Left ventricle myocardium superior (tissue), 1 donor: ENCODE measurements at regions not wholly inside any gene's neighbourhood (a gene's known extent, or its start where the extent isn't known, plus 50 kb on each side); places are given as distances from the start of the nearest gene placed in this dataset.

Source experiments
- ATAC-seq: fragments of 200-7000 bp; cut with Tn5 transposase; one replicate; pipeline ENCODE4 v1.9.1; 2020; ENCODE audit warnings: mild to moderate bottlenecking, moderate library complexity
- DNase-seq: peaks from one replicate; pipeline ENCODE4 v3.0.0-alpha.2; 2020
- intact Hi-C: fragments of 100-400 bp; cut with micrococcal nuclease; formaldehyde crosslinking; loops from one replicate; pipeline ENCODE4 v1.11.0; 2022
- donor health status: DM: no; HTN: yes; CAD: no; lungs with severe emphysema.

DNA sequence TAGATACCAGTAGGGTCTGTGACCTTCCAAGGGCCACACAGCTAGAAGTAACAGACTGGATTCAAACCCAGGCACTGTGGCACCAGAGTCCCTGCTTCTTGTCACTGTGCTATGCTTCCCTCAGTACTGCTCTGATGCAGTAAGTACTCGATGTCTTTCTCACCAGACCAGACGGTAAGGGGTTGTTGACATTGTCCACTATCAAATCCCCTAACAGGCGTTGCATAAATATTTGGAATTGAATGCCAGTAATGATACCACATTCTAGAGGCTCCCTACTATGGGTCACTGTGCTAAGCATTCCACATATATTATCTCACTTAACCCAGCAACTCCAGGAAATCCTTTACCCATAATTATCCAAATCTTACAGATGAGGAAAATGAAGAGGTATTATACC, 223.1 kb downstream of the C1D start:
- intact Hi-C loops: loop anchor here (5.0 to 10.0 kb wide), 2 partner anchors 187 to 1405 kb away; partner anchors contain the start of gene MEIS1
- DNase-seq (no peak), ATAC-seq (no peak)

DNA sequence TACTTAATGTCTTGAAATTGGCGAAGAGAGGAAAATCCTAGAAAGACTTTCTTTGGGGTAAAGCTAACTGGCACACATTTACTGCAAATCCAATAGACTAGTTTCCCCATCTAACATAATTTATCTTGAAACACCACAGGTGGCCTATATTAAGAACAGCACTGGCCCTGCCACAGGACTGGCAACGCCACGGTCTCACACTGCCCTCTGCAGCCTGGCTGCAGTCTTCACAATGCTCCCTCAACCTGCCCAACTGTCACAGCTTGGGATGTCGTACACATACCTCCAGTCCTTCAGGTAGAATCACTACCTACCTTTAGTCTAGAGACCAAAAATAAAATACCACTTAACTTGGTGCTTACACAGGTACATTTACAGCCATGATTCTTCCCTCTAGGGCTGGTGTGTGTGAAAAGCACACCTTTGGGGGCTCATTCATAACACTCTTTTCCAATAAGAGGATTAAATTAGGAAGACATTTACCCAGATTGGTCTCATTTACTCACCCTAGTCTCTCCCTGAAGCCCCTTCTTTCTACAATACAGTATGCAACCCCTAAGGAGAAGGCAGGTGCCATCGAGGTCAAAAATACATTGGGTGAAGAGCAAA, 222.2 kb downstream of the C1D start:
- intact Hi-C loops: loop anchor here (5.0 to 10.0 kb wide), 2 partner anchors 188 to 1406 kb away; partner anchors contain the start of gene MEIS1
- peak; percentile 99 for ATAC-seq
- peak; percentile 78 for DNase-seq

DNA sequence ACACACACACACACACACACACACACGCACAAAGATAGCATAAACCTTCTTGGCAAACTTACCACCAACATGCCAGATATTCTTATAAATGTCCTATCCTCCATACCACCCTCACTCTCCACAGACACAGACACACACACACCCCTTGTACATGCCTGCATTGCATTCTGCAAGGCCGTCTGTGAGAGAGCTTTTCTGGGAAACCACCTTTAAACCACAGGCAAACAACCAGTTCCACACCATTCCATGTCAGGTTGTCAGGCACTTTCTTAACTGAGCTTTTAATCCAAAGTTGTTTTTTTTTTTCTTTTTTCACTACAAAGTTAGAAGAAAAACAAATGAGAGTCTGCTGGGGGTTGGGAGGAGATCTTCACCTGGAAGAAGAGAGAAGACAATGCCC, 221.1 kb downstream of the C1D start:
- intact Hi-C loops: loop anchor here (5.0 to 10.0 kb wide), 2 partner anchors 189 to 1407 kb away; partner anchors contain the start of gene MEIS1
- ATAC-seq: no peak

DNA sequence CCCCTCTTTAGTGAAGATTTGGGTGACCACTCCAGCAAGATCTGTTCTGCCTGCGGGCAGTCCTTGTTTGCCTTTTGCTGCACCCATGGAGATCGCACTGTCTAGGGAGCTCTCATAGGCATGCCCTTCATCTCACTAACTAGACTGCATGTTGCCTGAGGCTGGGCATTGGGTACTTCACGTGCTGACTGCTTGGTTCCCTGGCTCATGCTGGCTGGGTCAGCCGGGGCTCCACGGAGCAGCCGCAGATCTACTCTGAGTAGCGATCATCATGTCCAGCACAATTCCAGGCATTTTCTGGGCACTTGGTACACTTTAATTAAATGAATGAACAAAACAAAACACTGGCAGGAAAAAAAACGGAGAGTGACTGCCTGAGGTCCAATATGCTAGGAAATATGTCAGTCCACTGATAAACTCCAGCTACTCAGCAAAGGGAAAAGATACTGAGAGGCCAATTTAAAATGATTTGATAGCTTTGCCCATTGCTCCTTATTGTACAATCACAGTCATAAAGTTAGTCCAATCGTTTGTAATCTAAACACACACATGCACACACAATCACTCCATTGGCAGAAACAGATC, 220.3 kb downstream of the C1D start:
- ATAC-seq (no peak), DNase-seq (no peak)
- intact Hi-C loops: loop anchor here (5.0 to 10.0 kb wide), 2 partner anchors 190 to 1408 kb away; partner anchors contain the start of gene MEIS1

More for the DNA sequence above, 221.1 kb downstream of the C1D start:
- no peak for DNase-seq

DNA sequence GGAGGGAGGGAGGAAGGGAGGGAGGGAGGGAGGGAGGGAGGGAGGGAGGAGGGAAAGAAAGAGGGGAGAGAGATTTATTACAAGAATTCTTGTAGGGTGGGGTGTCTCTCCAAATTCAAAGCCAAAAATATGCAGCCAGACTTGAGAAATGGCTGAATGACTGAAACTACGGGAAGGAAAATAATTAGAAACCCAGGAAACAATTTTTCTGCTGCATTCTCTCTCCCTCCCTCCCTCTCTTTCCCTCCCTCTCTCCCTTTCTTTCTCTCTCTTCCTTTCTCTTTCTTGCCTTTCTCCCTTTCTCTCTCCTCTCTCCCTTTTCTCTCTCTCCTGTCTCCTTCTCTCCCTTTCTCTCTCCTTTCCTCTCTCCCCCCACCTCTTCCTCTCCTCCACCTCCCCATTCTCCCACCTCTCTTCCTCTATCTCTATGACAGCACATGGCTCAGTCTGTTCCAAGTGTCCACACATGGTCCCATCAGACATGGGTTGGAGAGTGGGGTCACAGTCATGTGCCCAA, 218.7 kb downstream of the C1D start:
- no peak for ATAC-seq
- no peak for DNase-seq
- intact Hi-C loops: loop anchor here (5.0 to 10.0 kb wide), 2 partner anchors 192 to 1409 kb away; partner anchors contain the start of gene MEIS1

DNA sequence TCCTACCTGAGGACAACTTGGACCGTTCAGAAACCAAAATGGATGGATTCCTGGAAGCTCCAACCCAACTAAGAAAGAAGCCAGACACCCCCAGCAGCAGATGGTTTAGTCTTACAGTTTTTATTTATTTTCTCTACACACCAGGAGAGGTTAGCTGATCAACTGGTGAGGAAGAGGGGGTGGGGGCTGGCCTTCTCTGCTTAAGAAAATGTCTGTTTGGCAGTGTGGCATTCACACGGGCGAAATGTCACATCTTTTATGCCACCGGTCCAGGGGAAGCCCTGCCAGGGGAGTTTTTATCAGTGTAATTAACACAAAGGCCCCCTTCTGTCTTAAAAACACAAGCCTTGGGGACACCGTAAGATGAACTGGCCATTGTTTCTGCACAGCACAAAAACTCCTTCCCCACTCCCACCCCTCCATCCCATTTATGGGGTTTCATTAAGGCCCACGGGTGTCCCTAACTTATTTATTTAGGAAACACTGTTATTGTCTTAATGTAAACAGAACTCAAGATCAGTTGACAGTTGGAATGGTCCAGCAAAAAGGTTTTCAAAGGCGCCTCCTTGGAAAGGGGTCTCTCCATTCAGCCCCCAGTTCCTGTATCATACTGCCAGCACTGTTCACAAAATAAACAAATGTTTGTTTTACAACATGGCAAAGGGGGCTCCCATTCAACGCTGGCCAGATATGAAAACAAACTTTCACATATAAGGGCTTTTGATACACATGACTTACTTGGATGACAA, 217.0 kb downstream of the C1D start:
- DNase-seq (no peak), ATAC-seq (no peak)
- intact Hi-C loops: loop anchor here (10.0 kb wide), 1 partner anchor 1411 kb away; the partner anchor contains the start of gene MEIS1

GRCh38 chr2:67846370-67847070, 216.3 kb downstream of the C1D start:
- intact Hi-C loops: loop anchor here (10.0 kb wide), 1 partner anchor 1412 kb away; the partner anchor contains the start of gene MEIS1
- DNase-seq: peak; percentile 76
- peak; percentile 96 for ATAC-seq

- intact Hi-C loops: loop anchor here (10.0 kb wide), 1 partner anchor 1414 kb away; the partner anchor contains the start of gene MEIS1
- ATAC-seq (no peak), DNase-seq (no peak)
Observed at GRCh38 chr2:67848551-67849285, 214.1 kb downstream of the C1D start.

DNA sequence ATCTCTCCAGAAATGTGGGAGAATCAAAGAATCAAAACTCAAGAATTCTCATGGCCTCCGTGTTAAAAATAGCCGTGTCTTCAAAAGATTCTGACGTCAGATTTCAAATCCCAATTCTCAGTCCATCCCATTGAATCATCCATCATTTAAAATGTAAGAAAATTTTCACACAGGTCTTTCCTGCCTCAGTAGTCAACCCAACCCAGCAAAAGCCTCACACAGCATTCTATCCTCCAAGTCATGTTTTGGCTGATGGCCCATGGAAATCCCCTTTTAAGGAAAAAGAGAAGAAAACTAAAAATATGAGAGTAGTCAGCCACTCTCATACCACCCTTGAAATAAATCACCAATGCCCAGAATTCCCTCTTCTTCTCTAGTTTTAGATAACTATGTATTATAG, 211.8 kb downstream of the C1D start:
- intact Hi-C loops: no loop called here
- DNase-seq (no peak), ATAC-seq (no peak)

DNA sequence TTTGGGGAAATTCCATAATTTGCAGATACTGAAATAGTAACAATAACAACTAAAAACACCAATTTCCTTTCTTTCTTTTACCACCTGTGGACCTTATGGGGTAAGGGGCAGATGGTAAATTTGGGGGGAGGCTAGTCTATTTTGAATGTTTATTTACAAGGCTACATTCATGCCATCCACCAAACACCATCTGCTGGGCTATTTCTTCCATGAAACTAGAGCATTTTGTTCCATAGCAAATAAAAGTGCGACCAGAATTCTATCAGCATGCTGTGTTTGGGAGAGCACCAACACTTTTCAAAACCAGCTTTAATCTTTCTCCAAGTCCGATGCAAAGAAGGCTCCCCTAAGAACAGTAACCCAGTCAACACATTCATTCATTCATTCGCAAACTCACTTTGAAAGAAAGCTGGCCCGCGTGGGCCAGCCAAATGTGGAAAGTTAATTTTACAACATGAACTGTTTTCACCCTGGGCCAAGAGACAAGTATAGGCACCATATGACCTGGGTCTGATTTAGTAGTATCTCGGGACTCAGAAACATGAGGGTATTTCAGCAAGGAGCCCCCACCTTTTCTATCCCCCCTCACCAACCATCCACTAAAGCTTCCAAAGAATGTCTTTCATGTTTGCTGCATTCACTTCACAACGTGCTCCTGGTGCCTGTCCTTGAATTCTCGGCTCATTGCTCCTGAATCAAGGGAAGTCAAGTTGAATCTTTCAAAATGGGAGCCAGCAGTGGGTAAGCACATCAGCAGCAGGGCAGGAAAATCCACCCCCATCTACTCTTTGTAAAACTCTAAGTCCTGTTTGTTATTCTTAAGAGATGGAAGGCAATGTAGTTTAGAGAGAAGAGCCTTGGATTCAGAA, 210.6 kb downstream of the C1D start:
- DNase-seq: no peak
- ATAC-seq: no peak
- intact Hi-C loops: no loop called here

- no peak for ATAC-seq
- intact Hi-C loops: no loop called here
- DNase-seq: no peak
Observed at GRCh38 chr2:67854103-67854743, 208.6 kb downstream of the C1D start.

- no peak for ATAC-seq
- no peak for DNase-seq
- intact Hi-C loops: no loop called here
Observed at GRCh38 chr2:67854798-67855197, 208.0 kb downstream of the C1D start.

GRCh38 chr2:67856866-67857265, 205.9 kb downstream of the C1D start:
- DNase-seq (no peak), ATAC-seq (no peak)
- intact Hi-C loops: no loop called here

DNA sequence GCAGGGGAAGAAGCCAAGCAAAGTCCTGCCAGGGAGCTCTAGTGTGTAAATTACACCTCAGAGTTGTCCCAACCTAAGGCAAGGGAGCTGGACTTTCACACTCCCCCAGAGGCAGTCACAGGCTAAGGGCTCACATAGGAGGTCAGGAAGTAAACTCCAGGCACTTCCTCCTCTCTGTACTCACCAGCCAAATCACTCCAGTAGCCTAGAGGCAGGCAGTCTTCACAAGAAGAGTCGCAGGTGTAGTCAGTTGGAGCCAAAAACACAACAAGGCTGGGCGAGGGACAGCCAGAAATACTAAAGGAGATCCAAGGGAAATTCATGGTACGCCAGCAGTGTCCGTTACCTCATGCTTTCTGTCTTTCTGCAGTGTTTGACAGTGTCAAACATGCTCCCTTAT, 205.0 kb downstream of the C1D start:
- ATAC-seq (no peak), DNase-seq (no peak)
- intact Hi-C loops: no loop called here

DNA sequence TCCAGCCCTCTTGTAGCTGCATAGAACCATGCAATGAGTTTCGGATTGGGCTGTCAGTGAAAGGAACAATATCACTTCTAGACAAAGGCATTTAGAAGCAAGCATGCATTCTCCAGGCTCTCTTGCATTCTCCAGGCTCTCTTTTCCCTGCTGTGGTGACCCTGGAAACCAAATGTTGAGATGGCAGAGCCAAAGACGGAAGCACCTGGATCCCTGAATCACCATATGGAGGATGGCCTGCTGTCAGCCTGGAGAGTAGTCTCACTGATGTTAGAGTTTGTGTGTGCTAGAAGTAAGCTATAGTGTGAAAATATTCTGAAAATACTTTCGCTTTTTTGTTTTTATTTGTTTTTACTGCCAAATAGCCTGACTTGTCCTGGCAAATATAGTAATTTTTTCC, 203.9 kb downstream of the C1D start:
- intact Hi-C loops: no loop called here
- no peak for DNase-seq
- no peak for ATAC-seq

DNA sequence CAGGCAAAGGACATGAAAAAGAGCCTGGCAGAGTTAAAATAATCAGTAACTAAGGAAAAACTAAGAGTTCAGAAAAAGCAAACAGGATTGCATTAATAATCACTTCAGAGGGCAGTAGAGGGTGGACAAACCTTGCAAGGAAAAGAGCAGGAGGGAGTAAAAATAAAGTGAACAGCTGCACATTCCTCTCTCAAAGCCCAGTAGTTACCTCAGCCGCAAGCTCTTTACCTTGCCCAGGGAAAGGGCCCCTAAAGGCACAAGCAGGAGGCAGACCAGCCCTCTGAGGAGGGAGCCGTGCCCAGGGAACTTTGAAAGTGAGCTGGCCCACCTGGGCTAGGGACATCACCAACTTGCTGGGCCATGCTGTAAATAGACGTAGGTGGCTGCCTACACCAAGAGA, 196.9 kb downstream of the C1D start:
- no peak for DNase-seq
- no peak for ATAC-seq
- intact Hi-C loops: no loop called here

- ATAC-seq (no peak), DNase-seq (no peak)
- intact Hi-C loops: no loop called here
Observed at GRCh38 chr2:67867735-67868134, 195.1 kb downstream of the C1D start.
